ENCODE measurements at regions not wholly inside any gene's neighbourhood (a gene's known extent, or its start where the extent isn't known, plus 50 kb on each side); places are given as distances from the start of the nearest gene placed in this dataset.

DNA sequence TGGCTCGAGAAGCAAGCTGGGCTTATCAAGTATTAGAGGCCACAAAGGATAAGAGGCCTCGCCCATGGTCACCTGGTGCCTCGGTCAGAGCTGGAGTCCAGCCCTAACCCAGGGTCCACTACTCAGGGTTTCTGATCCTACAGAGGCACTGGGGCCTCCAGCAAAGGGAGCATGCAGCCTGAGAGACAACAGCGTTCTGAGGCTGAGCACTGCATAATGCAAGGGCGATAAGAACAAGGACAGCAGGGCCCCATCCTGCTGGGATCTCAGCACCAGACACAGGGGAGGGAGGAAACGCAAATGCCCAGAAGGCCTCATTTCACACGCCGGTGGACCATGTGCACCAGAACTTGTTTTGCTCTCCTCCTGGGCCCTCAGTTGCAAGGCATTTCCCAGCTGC, 63.0 kb downstream of the C5orf15 start:
- Histone ChIP-seq H3K9me3 (replicated peaks in 1 of 2; ENCODE audit: control insufficient read depth in 2 of 2, insufficient read depth in 1 of 2, low read depth in 1 of 2, low read length in 2 of 2) (no peaks in the 10 kb centered on the region), H2AFZ (ENCODE audit: low read length) (no peak overlapping the region), H3K4me2 (ENCODE audit: insufficient read depth, low read length, poor library complexity, severe bottlenecking) (no peak overlapping the region), H2BK15ac (ENCODE audit: low read length) (no peak overlapping the region), H3K4me3 (ENCODE audit: low read length in 2 of 2) (no peak overlapping the region), H3K4me1 (ENCODE audit: control insufficient read depth in 2 of 2, insufficient read depth in 1 of 2, low read depth in 1 of 2, low read length in 2 of 2) (no peaks in the 10 kb centered on the region), H3K23ac (ENCODE audit: low read depth, low read length, poor library complexity) (peak overlapping the region; percentile 48), H2AK5ac (ENCODE audit: low read depth, low read length) (no peak overlapping the region), H3K18ac (ENCODE audit: low read length) (no peak overlapping the region), H3K27me3 (ENCODE audit: control insufficient read depth in 3 of 3, insufficient read depth in 3 of 3, low read depth in 1 of 3, low read length in 3 of 3) (no peaks in the 10 kb centered on the region), H4K8ac (ENCODE audit: low read depth, low read length) (no peak overlapping the region), H3K14ac (ENCODE audit: low read length) (no peak overlapping the region), H2BK12ac (ENCODE audit: low read length) (no peak overlapping the region), H3K27ac (replicated peaks; ENCODE audit: low read length) (no peak overlapping the region), H4K91ac (ENCODE audit: low read depth, low read length, poor library complexity) (no peak overlapping the region), H2BK120ac (ENCODE audit: low read depth, low read length) (no peak overlapping the region), H2BK5ac (ENCODE audit: low read length) (no peak overlapping the region), H3K4ac (ENCODE audit: low read length) (no peak overlapping the region), H3K36me3 (replicated peaks in 1 of 2; ENCODE audit: control insufficient read depth in 2 of 2, insufficient read depth in 2 of 2, low read length in 2 of 2) (no peaks in the 10 kb centered on the region), H3K79me1 (ENCODE audit: low read depth, low read length) (no peaks in the 10 kb centered on the region), H3K9ac (ENCODE audit: low read depth, low read length, poor library complexity) (no peak overlapping the region)
- WGBS, 2 donors (ENCODE audit: extremely low coverage in 2 of 2, insufficient read length in 2 of 2, insufficient replicate concordance in 1 of 2), result no CpG with 5 or more reads among the region's 8 CpGs
- DNase-seq (ENCODE audit: low spot score), result no peak

DNA sequence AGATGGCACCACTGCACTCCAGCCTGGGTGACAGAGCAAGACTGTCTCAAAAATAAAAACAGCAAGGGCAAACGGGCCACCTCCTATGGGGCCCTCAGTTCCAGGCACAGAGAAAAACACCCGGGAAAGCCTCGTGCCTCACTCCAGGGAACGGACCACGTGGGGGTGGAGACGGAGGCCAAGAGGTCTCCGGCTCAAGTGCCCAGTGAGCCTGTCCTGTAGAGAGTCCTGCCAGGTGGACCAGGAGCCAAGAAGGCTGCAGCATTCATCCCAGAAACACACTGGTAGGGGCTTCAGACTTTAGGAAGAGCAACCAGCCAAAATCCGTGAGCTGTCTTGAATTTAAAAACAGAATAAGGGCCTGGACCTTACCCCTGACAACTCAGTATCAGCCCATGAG, 63.8 kb downstream of the C5orf15 start:
- no CpG with 5 or more reads among the region's 8 CpGs for WGBS, 2 donors (ENCODE audit: extremely low coverage in 2 of 2, insufficient read length in 2 of 2, insufficient replicate concordance in 1 of 2)
- Histone ChIP-seq H2BK15ac (ENCODE audit: low read length) (no peak overlapping the region), H3K4me3 (ENCODE audit: low read length in 2 of 2) (no peak overlapping the region), H4K8ac (ENCODE audit: low read depth, low read length) (no peak overlapping the region), H4K91ac (ENCODE audit: low read depth, low read length, poor library complexity) (no peak overlapping the region), H3K23ac (ENCODE audit: low read depth, low read length, poor library complexity) (no peak overlapping the region), H2AFZ (ENCODE audit: low read length) (no peak overlapping the region), H3K18ac (ENCODE audit: low read length) (no peak overlapping the region), H2BK12ac (ENCODE audit: low read length) (no peak overlapping the region), H3K4me1 (ENCODE audit: control insufficient read depth in 2 of 2, insufficient read depth in 1 of 2, low read depth in 1 of 2, low read length in 2 of 2) (no peaks in the 10 kb centered on the region), H3K27ac (replicated peaks; ENCODE audit: low read length) (no peak overlapping the region), H3K27me3 (ENCODE audit: control insufficient read depth in 3 of 3, insufficient read depth in 3 of 3, low read depth in 1 of 3, low read length in 3 of 3) (no peaks in the 10 kb centered on the region), H3K4me2 (ENCODE audit: insufficient read depth, low read length, poor library complexity, severe bottlenecking) (no peak overlapping the region), H3K79me1 (ENCODE audit: low read depth, low read length) (no peaks in the 10 kb centered on the region), H3K9me3 (replicated peaks in 1 of 2; ENCODE audit: control insufficient read depth in 2 of 2, insufficient read depth in 1 of 2, low read depth in 1 of 2, low read length in 2 of 2) (no peaks in the 10 kb centered on the region), H2BK120ac (ENCODE audit: low read depth, low read length) (no peak overlapping the region), H3K9ac (ENCODE audit: low read depth, low read length, poor library complexity) (no peak overlapping the region), H3K36me3 (replicated peaks in 1 of 2; ENCODE audit: control insufficient read depth in 2 of 2, insufficient read depth in 2 of 2, low read length in 2 of 2) (no peaks in the 10 kb centered on the region), H3K4ac (ENCODE audit: low read length) (no peak overlapping the region), H2BK5ac (ENCODE audit: low read length) (no peak overlapping the region), H3K14ac (ENCODE audit: low read length) (no peak overlapping the region), H2AK5ac (ENCODE audit: low read depth, low read length) (no peak overlapping the region)
- no peak for DNase-seq (ENCODE audit: low spot score)

DNA sequence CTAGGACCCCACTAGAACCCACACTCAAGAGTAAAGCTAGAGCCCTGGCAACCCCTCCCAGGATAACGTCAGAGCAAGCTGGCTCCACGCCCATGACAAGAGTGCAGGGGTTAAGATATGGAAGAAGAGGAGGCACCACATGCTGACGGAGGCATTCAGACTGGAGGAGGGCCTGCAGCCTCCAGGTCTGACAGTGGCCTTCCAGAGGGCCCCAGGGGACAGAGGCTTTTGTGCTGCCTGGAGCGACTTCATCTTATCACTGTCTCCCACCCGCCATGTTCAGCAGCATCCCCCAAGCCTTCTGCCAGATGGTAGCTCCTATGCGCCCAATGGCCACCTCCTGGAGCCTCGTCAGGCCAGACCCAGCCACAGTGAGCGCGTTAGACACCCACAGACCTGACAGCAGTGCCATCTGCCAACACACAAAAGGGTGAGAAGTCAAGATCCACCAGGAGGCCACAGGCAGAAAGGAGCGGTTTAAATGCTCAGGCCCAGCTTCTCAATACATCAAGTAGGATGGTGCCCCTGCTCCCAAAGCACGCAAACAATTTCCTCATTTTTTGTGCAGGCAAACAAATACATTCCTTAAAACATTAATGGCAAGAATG, 65.8 kb downstream of the C5orf15 start:
- Histone ChIP-seq H4K8ac (ENCODE audit: low read depth, low read length) (no peak overlapping the region), H2AFZ (ENCODE audit: low read length) (no peak overlapping the region), H3K9ac (ENCODE audit: low read depth, low read length, poor library complexity) (no peak overlapping the region), H3K4ac (ENCODE audit: low read length) (no peak overlapping the region), H3K79me1 (ENCODE audit: low read depth, low read length) (no peaks in the 10 kb centered on the region), H4K91ac (ENCODE audit: low read depth, low read length, poor library complexity) (no peak overlapping the region), H3K18ac (ENCODE audit: low read length) (peak overlapping the region; percentile 76), H3K36me3 (replicated peaks in 1 of 2; ENCODE audit: control insufficient read depth in 2 of 2, insufficient read depth in 2 of 2, low read length in 2 of 2) (no peaks in the 10 kb centered on the region), H2BK5ac (ENCODE audit: low read length) (no peak overlapping the region), H2BK15ac (ENCODE audit: low read length) (no peak overlapping the region), H2BK12ac (ENCODE audit: low read length) (no peak overlapping the region), H3K27ac (replicated peaks; ENCODE audit: low read length) (no peak overlapping the region), H3K27me3 (ENCODE audit: control insufficient read depth in 3 of 3, insufficient read depth in 3 of 3, low read depth in 1 of 3, low read length in 3 of 3) (peaks cover 0 to 9% (median 0%) of the 10 kb centered on the region in 3 experiments), H3K9me3 (replicated peaks in 1 of 2; ENCODE audit: control insufficient read depth in 2 of 2, insufficient read depth in 1 of 2, low read depth in 1 of 2, low read length in 2 of 2) (no peaks in the 10 kb centered on the region), H2AK5ac (ENCODE audit: low read depth, low read length) (no peak overlapping the region), H3K14ac (ENCODE audit: low read length) (peak overlapping the region; percentile 47), H2BK120ac (ENCODE audit: low read depth, low read length) (no peak overlapping the region), H3K23ac (ENCODE audit: low read depth, low read length, poor library complexity) (peak overlapping the region; percentile 81), H3K4me3 (ENCODE audit: low read length in 2 of 2) (no peak overlapping the region), H3K4me1 (ENCODE audit: control insufficient read depth in 2 of 2, insufficient read depth in 1 of 2, low read depth in 1 of 2, low read length in 2 of 2) (no peaks in the 10 kb centered on the region), H3K4me2 (ENCODE audit: insufficient read depth, low read length, poor library complexity, severe bottlenecking) (no peak overlapping the region)
- no CpG with 5 or more reads among the region's 11 CpGs for WGBS, 2 donors (ENCODE audit: extremely low coverage in 2 of 2, insufficient read length in 2 of 2, insufficient replicate concordance in 1 of 2)
- DNase-seq (ENCODE audit: low spot score), result no peak

DNA sequence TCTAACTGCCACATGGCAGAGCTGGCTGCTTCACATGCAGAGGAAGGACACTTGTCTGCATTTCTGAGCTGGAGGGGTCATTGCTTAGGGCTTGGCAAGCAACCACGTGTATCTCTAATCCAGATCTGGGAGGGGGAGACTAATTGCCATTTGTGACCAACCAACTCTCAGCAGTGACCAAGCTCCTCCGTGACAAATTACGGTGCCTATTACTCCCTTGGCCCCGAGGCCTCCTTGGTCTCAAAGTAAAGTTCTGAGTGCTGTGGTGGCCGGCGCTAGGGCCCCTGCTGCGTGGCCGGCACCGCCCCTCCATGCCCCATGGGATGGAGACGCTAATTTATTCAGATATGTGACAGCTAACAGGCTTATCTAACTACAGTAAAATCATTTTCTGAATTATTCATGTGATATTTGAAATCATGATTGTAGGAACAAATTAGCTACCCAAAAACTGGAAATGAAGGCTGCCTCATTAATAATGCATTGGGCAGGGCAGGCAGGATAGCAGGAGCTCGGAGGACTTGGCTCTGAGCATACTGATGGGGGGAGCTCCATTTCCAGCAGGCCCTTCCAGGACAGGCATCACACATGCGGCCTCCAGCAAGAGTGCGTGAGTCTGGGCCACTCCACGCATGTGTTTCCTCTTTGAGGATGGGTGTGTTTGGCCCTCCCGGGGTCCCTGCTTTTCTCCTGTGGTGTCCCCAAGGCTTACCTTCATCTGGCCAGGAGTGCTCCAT, 67.7 kb downstream of the C5orf15 start:
- H3K18ac ChIP-seq (ENCODE audit: low read length), result peak overlapping the region; percentile 11
- H3K9me3 ChIP-seq (replicated peaks in 1 of 2; ENCODE audit: control insufficient read depth in 2 of 2, insufficient read depth in 1 of 2, low read depth in 1 of 2, low read length in 2 of 2), result no peaks in the 10 kb centered on the region
- no CpG with 5 or more reads among the region's 15 CpGs for WGBS, 2 donors (ENCODE audit: extremely low coverage in 2 of 2, insufficient read length in 2 of 2, insufficient replicate concordance in 1 of 2)
- no peaks in the 10 kb centered on the region for H3K4me1 ChIP-seq (ENCODE audit: control insufficient read depth in 2 of 2, insufficient read depth in 1 of 2, low read depth in 1 of 2, low read length in 2 of 2)
- H3K36me3 ChIP-seq (replicated peaks in 1 of 2; ENCODE audit: control insufficient read depth in 2 of 2, insufficient read depth in 2 of 2, low read length in 2 of 2), result no peaks in the 10 kb centered on the region
- no peak overlapping the region for H3K14ac ChIP-seq (ENCODE audit: low read length)
- no peak overlapping the region for H2BK15ac ChIP-seq (ENCODE audit: low read length)
- H2AK5ac ChIP-seq (ENCODE audit: low read depth, low read length), result no peak overlapping the region
- H3K4me2 ChIP-seq (ENCODE audit: insufficient read depth, low read length, poor library complexity, severe bottlenecking), result no peak overlapping the region
- peak overlapping the region; percentile 5 for H3K23ac ChIP-seq (ENCODE audit: low read depth, low read length, poor library complexity)
- H2BK120ac ChIP-seq (ENCODE audit: low read depth, low read length), result no peak overlapping the region
- H4K8ac ChIP-seq (ENCODE audit: low read depth, low read length), result no peak overlapping the region
- H3K9ac ChIP-seq (ENCODE audit: low read depth, low read length, poor library complexity), result no peak overlapping the region
- no peaks in the 10 kb centered on the region for H3K79me1 ChIP-seq (ENCODE audit: low read depth, low read length)
- H2AFZ ChIP-seq (ENCODE audit: low read length), result no peak overlapping the region
- no peak overlapping the region for H2BK12ac ChIP-seq (ENCODE audit: low read length)
- no peak overlapping the region for H2BK5ac ChIP-seq (ENCODE audit: low read length)
- no peak overlapping the region for H4K91ac ChIP-seq (ENCODE audit: low read depth, low read length, poor library complexity)
- H3K27me3 ChIP-seq (ENCODE audit: control insufficient read depth in 3 of 3, insufficient read depth in 3 of 3, low read depth in 1 of 3, low read length in 3 of 3), result peaks cover 0 to 13% (median 0%) of the 10 kb centered on the region in 3 experiments
- H3K4me3 ChIP-seq (ENCODE audit: low read length in 2 of 2), result no peak overlapping the region
- no peak overlapping the region for H3K4ac ChIP-seq (ENCODE audit: low read length)
- no peak for DNase-seq (ENCODE audit: low spot score)
- no peak overlapping the region for H3K27ac ChIP-seq (replicated peaks; ENCODE audit: low read length)
